SK-N-SH (cell line): ENCODE measurements at regions not wholly inside any gene's neighbourhood (a gene's known extent, or its start where the extent isn't known, plus 50 kb on each side); places are given as distances from the start of the nearest gene placed in this dataset.

Source experiments
- CTCF ChIA-PET: fragments of 300-600, 350-600 bp; formaldehyde crosslinking; extraction: SDS; loops from one replicate; lab custom pipeline; 2021; lab: Yijun Ruan, JAX
- POLR2A ChIA-PET: fragments of 350-600 bp; sonication (Branson Sonifier 250); formaldehyde crosslinking; extraction: SDS; loops from one replicate; lab custom pipeline; 2020; ENCODE audit warnings: antibody characterized with exemption, inconsistent platforms; lab: Yijun Ruan, JAX
- DNase-seq: peaks from one replicate; pipeline ENCODE4 v3.0.0; 2012
- H2AFZ ChIP-seq: fragments of 200-600 bp; sonication (generic); 2 replicates; pipeline ENCODE4 v1.8.1; 2016; ENCODE audit warnings: antibody characterized with exemption, mild to moderate bottlenecking, low read depth
- H3F3A ChIP-seq: fragments of 200-600 bp; sonication (generic); replicated peaks from 2 replicates; pipeline ENCODE3; 2016; ENCODE audit warnings: antibody characterized with exemption, mild to moderate bottlenecking; ENCODE audit not compliant: insufficient read depth
- H3K27ac ChIP-seq, 2 experiments: fragments of 200-500 bp in 1 of 2; fragments of 200-600 bp in 1 of 2; sonication (Bioruptor generic) in 1 of 2; sonication (generic), shearing (Covaris generic) in 1 of 2; 2 replicates each; pipeline versions ENCODE4 v1.5.1 to v1.6.1; 2014 to 2016; ENCODE audit warnings: low read depth in 2 of 2, inconsistent platforms in 1 of 2, low read length in 1 of 2, mild to moderate bottlenecking in 1 of 2, mixed read lengths in 1 of 2
- H3K27me3 ChIP-seq: fragments of 200-600 bp; sonication (generic), shearing (Covaris generic); 2 replicates; pipeline ENCODE4 v1.6.1; 2016; ENCODE audit warnings: mixed run types; ENCODE audit not compliant: insufficient read depth
- H3K36me3 ChIP-seq, 2 experiments: fragments of 200-500 bp in 1 of 2; fragments of 200-600 bp in 1 of 2; sonication (Bioruptor generic) in 1 of 2; sonication (generic) in 1 of 2; replicated peaks in 1 of 2; 2 replicates each; pipeline versions ENCODE3 to v1.5.1; 2014 to 2016; ENCODE audit warnings: low read length in 1 of 2, mild to moderate bottlenecking in 1 of 2; ENCODE audit not compliant: insufficient read depth in 2 of 2, control insufficient read depth in 1 of 2
- H3K4me1 ChIP-seq, 2 experiments: fragments of 200-500 bp in 1 of 2; fragments of 200-600 bp in 1 of 2; sonication (Bioruptor generic) in 1 of 2; sonication (generic), shearing (Covaris generic) in 1 of 2; 2 replicates each; pipeline versions ENCODE4 v1.5.1 to v1.6.1; 2014 to 2016; ENCODE audit warnings: low read depth in 1 of 2, low read length in 1 of 2, mixed run types in 1 of 2; ENCODE audit not compliant: insufficient read depth in 2 of 2, control insufficient read depth in 1 of 2
- H3K4me2 ChIP-seq: fragments of 200-600 bp; sonication (generic), shearing (Covaris generic); 2 replicates; pipeline ENCODE4 v1.6.1; 2017; ENCODE audit warnings: mixed run types
- H3K4me3 ChIP-seq, 2 experiments: fragments of 200-500 bp in 1 of 2; fragments of 200-600 bp in 1 of 2; sonication (Bioruptor generic) in 1 of 2; sonication (generic), shearing (Covaris generic) in 1 of 2; 2 replicates each; pipeline versions ENCODE4 v1.5.1 to v1.8.1; 2014 to 2016; ENCODE audit warnings: low read depth in 2 of 2, inconsistent platforms in 1 of 2, low read length in 1 of 2, mild to moderate bottlenecking in 1 of 2, mixed read lengths in 1 of 2, moderate library complexity in 1 of 2
- H3K79me2 ChIP-seq: fragments of 200-600 bp; sonication (generic); 2 replicates; pipeline ENCODE4 v1.8.1; 2017; ENCODE audit warnings: mild to moderate bottlenecking; ENCODE audit not compliant: insufficient read depth
- H3K9ac ChIP-seq: fragments of 200-600 bp; sonication (generic); 2 replicates; pipeline ENCODE4 v1.6.1; 2017; ENCODE audit warnings: mixed run types
- H3K9me2 ChIP-seq: fragments of 200-600 bp; sonication (generic); 2 replicates; pipeline ENCODE4 v1.6.1; 2017; ENCODE audit warnings: mixed run types
- H3K9me3 ChIP-seq: fragments of 200-600 bp; sonication (generic); 2 replicates; pipeline ENCODE4 v1.6.1; 2017; ENCODE audit warnings: mixed run types, mild to moderate bottlenecking, moderate library complexity
- H4K20me1 ChIP-seq: fragments of 200-600 bp; sonication (generic); 2 replicates; pipeline ENCODE4 v1.6.1; 2017; ENCODE audit warnings: mild to moderate bottlenecking, mixed run types; ENCODE audit not compliant: insufficient read depth
- EZH2phosphoT487 ChIP-seq: fragments of 200-600 bp; sonication (generic); IDR thresholded peaks from 2 replicates; pipeline ENCODE4 v1.6.1; 2017; ENCODE audit warnings: low read depth, mixed run types, mild to moderate bottlenecking, antibody characterized with exemption, moderate library complexity, borderline replicate concordance
- FOSL2 ChIP-seq: IDR thresholded peaks from 2 replicates; pipeline ENCODE4 v1.4.0; 2012; ENCODE audit warnings: low read depth, mild to moderate bottlenecking, moderate library complexity, borderline replicate concordance
- GATA2 ChIP-seq: sonication (generic); formaldehyde crosslinking; IDR thresholded peaks from 2 replicates; pipeline ENCODE4 v1.5.0; 2020; ENCODE audit warnings: mild to moderate bottlenecking, missing genetic modification reagents
- JUND ChIP-seq: IDR thresholded peaks from 2 replicates; pipeline ENCODE4 v1.4.0; 2012
- NFIC ChIP-seq: IDR thresholded peaks from 2 replicates; pipeline ENCODE4 v1.4.0; 2012; ENCODE audit warnings: borderline replicate concordance
- NRF1 ChIP-seq: IDR thresholded peaks from 2 replicates; pipeline ENCODE4 v1.6.1; 2012; ENCODE audit warnings: low read depth, mild to moderate bottlenecking, low read length
- RAD21 ChIP-seq: IDR thresholded peaks from 2 replicates; pipeline ENCODE4 v1.6.1; 2012; ENCODE audit warnings: mild to moderate bottlenecking, low read length
- SIN3A ChIP-seq: IDR thresholded peaks from 2 replicates; pipeline ENCODE4 v1.6.1; 2012; ENCODE audit warnings: low read depth, mild to moderate bottlenecking, low read length, moderate library complexity, borderline replicate concordance
- TAF1 ChIP-seq: IDR thresholded peaks from 2 replicates; pipeline ENCODE4 v1.6.1; 2012; ENCODE audit warnings: low read depth, mild to moderate bottlenecking, low read length, moderate library complexity, borderline replicate concordance
- TCF12 ChIP-seq: IDR thresholded peaks from 2 replicates; pipeline ENCODE4 v1.4.0; 2012
- TEAD4 ChIP-seq: IDR thresholded peaks from 2 replicates; pipeline ENCODE4 v1.4.0; 2012; ENCODE audit warnings: mild to moderate bottlenecking, borderline replicate concordance; ENCODE audit not compliant: insufficient read depth
- WGBS: methylation state at CpG from one replicate; pipeline ENCODE4 v1.1.6; 2017; ENCODE audit warnings: low lambda C conversion rate; 5-methylcytosine and 5-hydroxymethylcytosine counted together
- TF ChIP-seq, protein P1 (sequence below): IDR thresholded peaks from 2 replicates; pipeline ENCODE4 v1.4.0; 2012; ENCODE audit warnings: low read depth

DNA sequence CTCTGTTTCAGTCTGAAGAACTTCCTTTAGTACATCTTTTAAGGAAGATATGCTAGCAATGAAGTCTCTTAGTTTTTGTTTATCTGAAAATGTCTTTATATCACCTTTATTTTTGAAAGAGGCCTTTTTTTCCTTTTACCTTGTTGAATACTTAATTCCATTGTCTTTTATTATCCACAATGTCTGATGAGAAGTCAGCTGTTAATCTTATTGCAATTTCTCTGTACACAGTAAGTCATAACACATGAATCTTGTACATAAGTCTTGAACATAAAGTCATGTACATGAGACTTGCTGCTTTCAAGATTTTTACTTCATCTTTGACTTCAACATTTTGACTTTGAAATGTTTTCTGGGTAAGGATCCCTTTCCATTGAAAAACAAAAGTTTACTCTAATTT lies 424.3 kb upstream of the ATP10A start:
- Histone ChIP-seq H3K4me1 (no peaks in the 10 kb centered on the region), H3K36me3 (no peaks in the 10 kb centered on the region), H3F3A (no peaks in the 10 kb centered on the region), H3K27me3 (no peaks in the 10 kb centered on the region), H3K79me2 (no peaks in the 10 kb centered on the region), H3K9me2 (no peaks in the 10 kb centered on the region; the same call in 1 of the 2 replicates), H3K4me2 (no peak overlapping the region), H3K4me3 (no peak overlapping the region), H4K20me1 (no peaks in the 10 kb centered on the region), H3K9ac (no peak overlapping the region), H3K9me3 (peaks cover 3% of the 10 kb centered on the region; the same call in 1 of the 2 replicates), H3K27ac (no peak overlapping the region), H2AFZ (no peak overlapping the region)
- POLR2A ChIA-PET, result no interaction called here
- TF ChIP-seq RAD21 (no peak), TAF1 (no peak), EZH2phosphoT487 (no peak)
- CTCF ChIA-PET, result no interaction called here
- no peak for DNase-seq

- Histone ChIP-seq H4K20me1 (no peaks in the 10 kb centered on the region), H3K4me3 (no peak overlapping the region), H2AFZ (no peak overlapping the region), H3K9ac (no peak overlapping the region), H3K4me2 (no peak overlapping the region), H3K27ac (no peak overlapping the region), H3K27me3 (no peaks in the 10 kb centered on the region), H3K36me3 (no peaks in the 10 kb centered on the region), H3K4me1 (no peaks in the 10 kb centered on the region), H3K9me2 (no peaks in the 10 kb centered on the region), H3K9me3 (no peaks in the 10 kb centered on the region), H3F3A (no peaks in the 10 kb centered on the region), H3K79me2 (no peaks in the 10 kb centered on the region)
- POLR2A ChIA-PET, result no interaction called here
- CTCF ChIA-PET, result no interaction called here
- no peak for DNase-seq
- TF ChIP-seq FOSL2 (no peak), RAD21 (no peak), GATA2 (CRISPR knock-in tag) (no peak), SIN3A (no peak)
- TF ChIP-seq, protein P1, sequence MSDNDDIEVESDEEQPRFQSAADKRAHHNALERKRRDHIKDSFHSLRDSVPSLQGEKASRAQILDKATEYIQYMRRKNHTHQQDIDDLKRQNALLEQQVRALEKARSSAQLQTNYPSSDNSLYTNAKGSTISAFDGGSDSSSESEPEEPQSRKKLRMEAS, result no peak
- WGBS, result 51% methylated on average over 1 of the region's 1 CpG
Measured at GRCh38 chr15:26280281-26280680, 417.2 kb upstream of the ATP10A start.

DNA sequence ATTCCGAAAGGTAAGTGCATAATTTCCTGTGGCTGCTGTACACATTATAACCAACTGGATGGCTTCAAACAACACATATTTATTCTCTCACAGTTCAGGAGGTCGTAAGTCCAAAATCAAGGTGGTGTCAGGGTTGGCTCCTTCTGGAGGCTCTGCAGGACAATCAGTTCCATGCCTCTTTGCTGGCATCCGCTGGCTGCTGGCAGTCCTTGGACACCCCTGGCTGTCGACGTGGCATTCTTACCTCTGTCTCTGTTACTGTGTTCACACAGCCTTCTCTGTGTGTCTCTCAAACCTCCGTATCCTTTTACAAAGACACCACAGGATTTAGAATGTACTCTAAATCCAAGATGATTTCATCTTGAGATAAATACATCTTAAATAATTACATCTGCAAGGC lies 398.8 kb upstream of the ATP10A start:
- POLR2A ChIA-PET, result no interaction called here
- H3K27me3 ChIP-seq, result no peaks in the 10 kb centered on the region
- no peaks in the 10 kb centered on the region for H3K9me3 ChIP-seq
- no peak overlapping the region for H3K4me2 ChIP-seq
- H3K36me3 ChIP-seq, result no peaks in the 10 kb centered on the region
- H3K9me2 ChIP-seq, result no peaks in the 10 kb centered on the region
- no peak for DNase-seq
- no peaks in the 10 kb centered on the region for H4K20me1 ChIP-seq
- no peaks in the 10 kb centered on the region for H3F3A ChIP-seq
- TF ChIP-seq JUND, result no peak
- TF ChIP-seq TCF12, result no peak
- no peak for TF ChIP-seq NRF1
- no peak for TF ChIP-seq TEAD4
- TF ChIP-seq NFIC, result no peak
- no peaks in the 10 kb centered on the region for H3K4me1 ChIP-seq
- WGBS, result 25% methylated on average over 6 of the region's 6 CpGs
- H3K9ac ChIP-seq, result no peak overlapping the region
- no peak overlapping the region for H3K27ac ChIP-seq
- H3K79me2 ChIP-seq, result no peaks in the 10 kb centered on the region
- no peak overlapping the region for H3K4me3 ChIP-seq
- CTCF ChIA-PET, result interaction anchor here (0.6 to 2.4 kb wide), 11 partner anchors 9 to 752 kb away, joined by 3 to 22 read pairs (median 5); partner anchors contain the start of gene GABRA5
- H2AFZ ChIP-seq, result no peak overlapping the region
